ENCODE measurements at regions not wholly inside any gene's neighbourhood (a gene's known extent, or its start where the extent isn't known, plus 50 kb on each side); places are given as distances from the start of the nearest gene placed in this dataset.

DNA sequence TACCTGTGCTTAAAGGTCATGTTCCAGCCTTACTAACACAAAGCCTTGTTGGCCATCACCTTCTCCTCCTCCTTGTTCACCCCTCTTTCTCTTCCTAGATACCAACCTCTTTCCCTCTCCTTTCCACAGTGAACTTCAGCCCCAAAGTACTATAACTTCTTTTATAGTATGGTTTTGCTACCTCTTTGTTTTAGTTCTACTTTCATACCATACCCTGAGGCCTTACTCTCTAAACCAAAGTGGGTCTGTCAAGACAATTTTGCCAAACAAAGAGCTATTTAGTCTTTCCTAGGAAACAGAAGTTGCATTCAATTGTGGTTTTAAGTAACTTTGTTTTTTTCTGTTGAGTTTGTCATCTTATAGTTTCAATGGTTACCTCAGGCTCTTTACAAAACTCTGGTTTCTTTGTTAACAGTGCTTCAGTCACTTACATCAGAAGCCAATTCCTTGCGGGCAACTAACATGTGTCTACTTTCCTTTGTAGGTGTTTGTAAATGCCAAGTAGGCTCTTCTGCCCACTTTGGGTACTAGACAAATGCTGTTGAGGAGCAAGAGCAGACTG lies 623.9 kb upstream of the PKN2 start:
- no peak for DNase-seq

DNA sequence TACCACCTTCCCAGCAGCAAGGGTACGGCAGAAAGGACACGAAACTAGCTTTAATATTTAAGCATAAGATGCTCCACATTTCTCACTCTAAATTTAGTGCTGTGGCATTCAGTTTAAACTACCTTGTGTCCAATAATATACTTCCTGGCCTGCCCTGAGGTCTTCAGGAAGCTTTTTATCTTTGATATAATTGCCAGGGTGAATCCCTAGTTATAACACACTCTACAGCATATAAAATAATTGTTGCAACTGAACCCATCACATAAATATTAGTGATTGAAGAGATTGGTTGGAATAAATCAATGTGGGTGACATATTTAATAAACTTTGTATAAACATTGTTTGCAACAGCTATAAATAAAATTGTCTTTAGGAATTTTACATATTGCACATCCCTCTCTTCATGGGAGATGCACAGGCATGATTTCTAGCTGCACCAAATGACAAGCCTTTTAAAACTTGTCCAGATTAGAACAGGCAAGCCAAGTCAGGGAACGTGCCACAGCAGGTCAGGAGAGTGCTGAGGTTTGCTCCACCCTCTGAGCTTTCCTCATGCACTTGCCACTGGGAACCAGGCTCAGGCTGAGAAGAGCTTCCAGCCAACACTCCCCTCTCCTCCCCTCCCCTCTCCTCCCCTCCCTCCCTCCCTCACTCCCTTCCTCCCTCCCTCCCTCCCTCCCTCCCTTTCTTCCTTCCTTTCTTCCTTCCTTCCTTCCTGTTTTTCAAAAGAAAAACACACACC lies 623.2 kb upstream of the PKN2 start:
- peak in 2 of 56 donors; percentile 3 to 5 for DNase-seq

- peak in 14 of 56 donors; percentile 0 to 62 (median 8) for DNase-seq
Measured at GRCh38 chr1:88061492-88062177, 622.4 kb upstream of the PKN2 start.

DNA sequence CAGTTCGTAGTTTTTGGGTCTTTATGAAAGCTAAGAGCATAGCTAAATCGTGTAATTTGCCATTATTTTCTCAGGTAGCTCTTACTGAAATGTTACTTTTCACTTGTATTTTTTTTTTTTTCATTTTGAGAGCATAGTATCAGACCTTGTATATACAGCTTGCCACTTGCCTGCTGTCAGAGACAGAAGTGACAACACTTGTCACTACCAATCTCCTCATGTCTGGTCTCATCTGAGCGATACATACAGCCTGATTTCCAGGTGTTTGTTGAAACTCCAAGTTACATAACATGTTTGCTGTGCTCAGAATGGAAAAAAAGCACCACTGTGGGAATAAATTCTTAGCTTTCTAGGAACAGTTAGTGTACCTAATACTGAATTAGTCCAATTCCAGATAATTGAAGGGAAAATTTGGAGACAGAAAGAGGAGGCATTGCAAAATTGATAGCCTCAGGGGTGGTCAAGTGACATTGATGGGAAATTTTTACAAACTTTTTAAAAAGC lies 621.4 kb upstream of the PKN2 start:
- no peak for DNase-seq

- no peak for DNase-seq
Measured at GRCh38 chr1:88063605-88064004, 620.5 kb upstream of the PKN2 start.

DNA sequence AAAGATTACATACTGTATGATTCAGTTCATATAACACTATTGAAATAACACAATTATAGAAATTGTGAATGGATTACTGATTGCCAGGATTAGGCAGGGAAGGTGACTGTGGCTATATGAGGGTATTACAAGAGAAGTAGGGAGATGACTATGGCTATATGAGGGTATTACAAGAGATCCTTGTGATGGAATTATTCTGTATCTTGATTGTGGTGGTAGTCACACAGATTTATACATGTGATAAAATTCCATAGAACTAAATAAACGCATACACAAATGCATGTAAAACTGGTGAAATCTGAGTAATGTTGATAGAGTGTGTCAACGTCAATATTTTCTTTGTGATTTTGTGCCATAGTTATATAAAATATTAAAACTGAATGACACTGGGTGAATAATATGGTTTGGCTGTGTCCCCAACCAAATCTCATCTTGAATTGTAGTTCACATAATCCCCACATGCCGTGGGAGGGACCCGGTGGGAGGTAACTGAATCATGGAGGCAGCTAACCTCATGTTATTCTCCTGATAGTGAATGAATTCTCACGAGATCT lies 615.6 kb upstream of the PKN2 start:
- DNase-seq, result no peak

GRCh38 chr1:88070956-88071355 lies 613.1 kb upstream of the PKN2 start:
- no peak for DNase-seq

DNA sequence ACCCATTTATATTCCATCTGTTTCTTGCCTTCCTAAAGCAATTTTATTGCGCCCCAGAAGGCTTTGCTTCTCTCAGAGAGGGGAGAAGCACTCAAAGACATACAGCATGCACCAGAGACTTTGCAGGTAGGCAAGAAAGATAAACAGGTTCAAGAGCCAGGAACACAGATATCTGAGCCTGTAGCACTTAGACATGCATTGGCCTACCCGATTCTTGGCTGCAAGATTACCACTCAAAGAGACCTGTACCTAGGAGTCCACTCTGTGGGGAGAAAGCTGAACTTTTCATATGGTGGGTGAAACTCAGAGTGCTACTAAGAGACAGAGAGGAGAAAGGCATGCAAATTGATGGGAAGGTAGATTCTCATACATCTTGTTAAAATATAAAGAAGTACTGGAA lies 609.4 kb upstream of the PKN2 start:
- no peak for DNase-seq

DNA sequence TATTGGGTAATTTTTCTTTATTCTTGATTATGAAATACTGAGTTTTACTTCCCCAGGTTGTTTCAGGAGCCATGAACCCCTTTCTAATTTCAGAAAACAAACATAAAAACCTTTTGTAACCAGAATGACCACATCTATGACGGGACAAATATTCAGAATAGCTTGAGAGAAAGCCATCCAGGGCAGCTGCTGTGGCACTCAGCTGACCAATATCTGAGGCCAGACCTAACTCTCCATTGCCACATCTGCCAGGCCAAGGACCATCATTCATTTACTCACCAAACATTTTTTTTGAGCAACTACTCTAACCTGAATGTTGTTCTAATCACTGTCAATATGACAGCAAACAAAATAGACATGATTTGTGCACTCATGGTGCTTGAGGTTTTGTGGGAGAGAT lies 608.3 kb upstream of the PKN2 start:
- no peak for DNase-seq

DNA sequence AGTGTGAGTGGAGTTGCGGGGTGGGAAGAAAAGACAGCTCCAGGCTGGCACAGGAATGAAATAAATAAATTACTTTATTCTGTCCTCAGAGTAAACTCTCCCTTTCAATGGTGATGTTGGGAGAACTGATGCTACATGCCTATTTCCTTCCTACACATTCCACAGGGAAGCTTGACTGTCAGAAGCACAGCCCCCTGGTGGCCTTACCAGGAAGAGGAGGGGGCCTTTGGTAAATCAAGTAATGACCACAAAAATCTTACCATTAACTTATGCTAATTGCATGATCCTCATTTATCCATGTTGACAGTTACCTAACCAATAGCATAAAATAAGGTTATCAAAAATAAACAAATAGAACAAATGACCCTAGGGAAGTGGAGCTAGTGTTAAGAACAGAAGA lies 605.0 kb upstream of the PKN2 start:
- DNase-seq, result no peak

DNA sequence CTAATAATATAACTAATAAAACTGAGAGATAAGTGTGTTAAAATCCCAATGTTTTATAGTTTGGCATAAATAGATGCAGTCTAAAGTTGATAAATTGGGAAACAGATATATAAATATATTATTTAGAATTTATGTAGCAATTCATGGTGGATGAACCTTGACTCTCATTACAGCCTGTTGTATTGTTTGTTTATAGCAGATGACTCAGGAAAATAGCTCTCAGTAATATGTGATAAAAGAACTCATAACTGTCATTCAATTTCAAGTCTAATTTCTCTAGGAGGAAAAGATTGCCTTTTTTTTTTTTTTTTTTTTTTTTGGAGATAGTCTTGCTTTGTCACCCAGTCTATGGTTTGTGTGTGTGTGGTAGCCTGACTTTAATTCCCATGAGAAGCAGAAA lies 603.2 kb upstream of the PKN2 start:
- no peak for DNase-seq

GRCh38 chr1:88088481-88088880 lies 595.6 kb upstream of the PKN2 start:
- no peak for DNase-seq

GRCh38 chr1:88089961-88090360 lies 594.1 kb upstream of the PKN2 start:
- DNase-seq, result no peak

DNA sequence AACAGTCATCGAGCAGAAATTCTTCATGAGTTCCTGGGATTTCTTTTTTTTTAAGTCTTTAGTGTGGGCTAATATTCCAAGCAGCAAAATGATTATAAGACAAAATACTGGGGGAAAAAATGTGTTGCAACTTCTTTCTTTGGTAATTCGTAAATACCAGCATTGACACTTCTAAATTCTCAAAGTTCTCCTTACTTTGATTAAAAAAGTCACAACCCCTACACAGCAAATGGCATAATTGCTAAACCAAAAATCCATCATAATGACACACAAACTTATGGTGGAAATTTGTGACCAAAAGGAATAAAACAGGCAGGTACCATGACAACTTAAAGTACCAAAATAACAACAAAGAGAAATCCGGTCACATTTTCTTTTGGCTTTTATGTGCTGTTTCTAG lies 585.2 kb upstream of the PKN2 start:
- no peak for DNase-seq

- DNase-seq, result no peak
Measured at GRCh38 chr1:88101041-88101440, 583.0 kb upstream of the PKN2 start.

- no peak for DNase-seq
Measured at GRCh38 chr1:88104236-88104635, 579.8 kb upstream of the PKN2 start.

GRCh38 chr1:88104886-88105285 lies 579.2 kb upstream of the PKN2 start:
- no peak for DNase-seq

DNA sequence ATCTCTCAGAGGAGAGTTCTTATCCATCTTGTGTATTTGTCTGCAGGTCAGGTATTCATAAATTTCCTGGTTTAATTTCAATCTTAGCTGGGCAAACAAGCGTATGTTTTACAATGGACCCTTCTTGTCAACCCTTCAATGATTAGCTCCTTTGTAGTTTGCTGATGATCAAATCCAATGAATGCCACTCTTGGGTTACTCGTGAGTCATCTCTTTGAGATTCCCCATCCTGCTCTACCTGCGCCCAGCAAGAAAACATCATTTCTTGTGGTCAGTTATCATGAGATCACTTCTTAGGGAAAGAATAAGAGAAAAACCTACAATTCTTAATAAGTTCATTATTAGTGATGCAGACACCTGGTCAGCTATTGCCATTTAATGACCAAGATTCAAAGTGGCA lies 572.3 kb upstream of the PKN2 start:
- DNase-seq, result no peak

DNA sequence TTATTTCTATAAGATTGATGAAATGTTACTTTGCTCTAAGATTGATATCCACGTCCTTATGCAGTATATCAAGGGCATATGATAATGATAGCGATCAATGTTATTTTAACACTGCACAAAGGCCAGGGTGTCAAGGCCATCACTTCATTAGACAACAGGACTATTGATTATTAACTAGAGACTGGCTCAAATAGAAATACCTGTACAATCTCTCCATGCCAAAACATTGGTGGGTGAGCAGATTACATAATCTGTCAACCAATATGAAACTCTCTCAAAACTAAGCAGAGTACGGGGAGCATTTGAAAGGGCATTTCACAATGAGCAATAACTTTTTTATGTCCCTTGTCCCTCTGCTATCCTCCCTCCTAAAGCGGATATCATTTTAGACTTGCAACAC lies 566.5 kb upstream of the PKN2 start:
- no peak for DNase-seq

DNA sequence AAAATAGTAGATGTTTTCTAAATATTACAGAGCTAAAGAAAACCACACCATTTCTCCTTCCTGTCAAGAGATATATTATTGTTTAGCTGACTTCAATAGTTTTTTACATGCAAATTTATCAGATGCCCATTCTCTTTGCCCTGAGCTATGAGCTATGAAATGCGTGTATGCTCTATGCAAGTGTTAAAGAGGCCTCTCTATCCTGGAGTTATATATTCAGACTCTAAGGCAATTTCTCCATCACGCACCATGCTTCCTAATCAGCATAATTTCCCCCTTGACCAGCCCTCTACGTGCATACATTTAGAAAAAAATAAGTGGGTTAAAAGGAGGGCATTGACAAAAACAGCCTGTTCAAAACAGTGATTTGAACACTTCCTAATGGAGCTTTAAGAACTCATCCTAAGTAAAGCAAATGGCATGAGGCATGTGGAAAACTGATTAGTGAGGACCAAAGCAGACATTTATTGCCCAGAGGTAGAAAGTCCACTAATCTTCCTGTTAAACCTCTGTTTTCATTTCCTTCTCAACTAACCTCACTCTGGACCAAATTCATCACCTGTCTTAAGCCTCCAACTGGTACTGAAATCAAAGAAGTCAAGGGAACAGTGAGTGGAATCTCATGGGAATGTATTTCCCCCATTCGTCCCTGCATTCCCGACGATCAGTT lies 565.8 kb upstream of the PKN2 start:
- DNase-seq, result no peak

DNA sequence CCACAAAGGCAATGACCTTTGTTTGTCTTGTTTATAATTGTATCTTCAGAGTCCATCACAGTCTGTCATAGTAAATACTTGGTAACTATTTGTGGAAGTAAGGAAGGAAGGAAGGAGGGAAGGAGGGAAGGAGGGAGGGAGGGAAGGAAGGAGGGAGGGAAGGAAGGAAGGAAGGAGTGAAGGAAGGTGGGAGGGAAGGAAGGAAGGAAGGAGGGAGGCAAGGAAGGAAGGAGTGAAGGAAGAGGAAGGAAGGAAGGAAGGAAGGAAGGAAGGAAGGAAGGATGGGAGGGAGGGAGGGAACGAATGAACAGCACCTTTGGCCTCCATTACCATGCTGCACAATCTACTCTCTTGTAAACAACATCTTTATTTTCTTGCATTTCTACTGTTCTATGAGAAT lies 559.5 kb upstream of the PKN2 start:
- no peak for DNase-seq

DNA sequence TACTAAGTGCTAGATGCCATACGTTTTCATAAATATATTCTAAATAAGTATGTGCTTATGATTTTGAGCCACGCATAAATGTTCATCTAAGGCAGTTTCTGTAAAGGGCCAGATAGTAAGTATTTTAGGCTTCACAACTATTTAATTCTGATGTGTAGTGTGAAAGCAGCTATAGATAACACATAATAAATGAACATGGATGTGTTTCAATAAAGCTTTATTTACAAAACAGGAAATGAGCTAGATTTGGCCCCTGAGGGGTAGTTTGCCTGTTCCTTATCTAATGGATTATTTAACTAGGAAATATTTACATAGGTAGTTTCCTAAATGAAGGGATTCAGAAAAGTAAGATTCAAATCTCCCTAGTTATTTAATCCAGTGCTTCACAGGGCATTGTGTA lies 557.6 kb upstream of the PKN2 start:
- no peak for DNase-seq
